ENCODE measurements at regions not wholly inside any gene's neighbourhood (a gene's known extent, or its start where the extent isn't known, plus 50 kb on each side); places are given as distances from the start of the nearest gene placed in this dataset.

DNA sequence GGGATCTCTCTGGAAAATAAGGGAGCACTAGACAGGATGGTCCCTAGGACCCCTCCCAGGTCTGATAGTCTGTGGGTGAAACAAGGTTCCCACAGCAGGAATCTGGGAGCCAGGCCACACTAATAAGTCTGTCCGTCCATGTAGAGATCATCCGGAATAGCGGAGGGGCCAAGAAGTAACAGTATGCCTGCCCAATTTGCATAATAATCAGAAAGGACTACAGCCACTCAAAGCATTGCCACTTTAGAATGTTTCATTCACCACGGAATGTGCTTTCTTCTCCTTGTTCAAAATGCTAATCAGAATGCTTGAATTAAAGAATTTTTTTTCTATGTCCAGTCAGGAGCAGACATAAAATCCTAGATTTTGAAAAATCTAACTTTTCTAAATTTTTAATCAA lies 254.9 kb downstream of the ACTL7B start:
- no peak for DNase-seq

DNA sequence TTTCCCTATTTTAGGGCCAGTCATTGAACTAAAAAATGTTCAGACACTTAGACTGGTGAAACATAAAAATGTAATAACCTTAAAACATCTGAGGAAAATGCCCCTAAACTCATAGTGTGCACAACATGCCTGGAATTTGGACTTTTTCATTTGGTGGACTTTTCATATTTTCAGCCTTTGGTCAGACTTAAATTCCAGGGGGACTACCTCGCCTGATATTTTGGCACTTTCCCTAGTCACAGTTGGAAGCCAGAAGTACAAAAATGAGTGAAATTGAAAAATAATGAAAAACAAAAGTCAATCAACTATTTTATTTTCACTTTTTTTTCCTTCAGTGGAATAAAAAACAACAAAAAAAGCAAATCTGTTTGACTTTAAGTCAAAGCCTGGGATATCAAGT lies 256.2 kb downstream of the ACTL7B start:
- no peak for DNase-seq

DNA sequence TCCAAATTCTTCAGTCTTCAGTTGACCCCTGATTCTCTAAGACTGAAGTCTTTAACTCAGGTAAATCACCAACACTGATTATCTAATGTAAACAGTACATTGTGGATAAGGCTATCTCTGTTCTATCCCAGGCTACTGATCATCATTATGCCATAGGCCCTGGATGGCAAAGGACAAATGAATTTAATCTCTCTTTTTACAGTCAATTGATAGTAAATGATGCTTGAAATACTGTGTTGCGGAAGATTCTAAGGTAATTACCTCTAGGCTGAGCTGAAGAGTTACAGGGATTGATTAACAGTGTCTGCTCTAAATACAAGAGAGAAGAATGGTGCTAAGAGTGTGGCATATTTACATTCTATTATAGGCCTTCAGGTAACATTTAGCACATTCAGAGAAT lies 264.7 kb downstream of the ACTL7B start:
- no peak for DNase-seq

DNA sequence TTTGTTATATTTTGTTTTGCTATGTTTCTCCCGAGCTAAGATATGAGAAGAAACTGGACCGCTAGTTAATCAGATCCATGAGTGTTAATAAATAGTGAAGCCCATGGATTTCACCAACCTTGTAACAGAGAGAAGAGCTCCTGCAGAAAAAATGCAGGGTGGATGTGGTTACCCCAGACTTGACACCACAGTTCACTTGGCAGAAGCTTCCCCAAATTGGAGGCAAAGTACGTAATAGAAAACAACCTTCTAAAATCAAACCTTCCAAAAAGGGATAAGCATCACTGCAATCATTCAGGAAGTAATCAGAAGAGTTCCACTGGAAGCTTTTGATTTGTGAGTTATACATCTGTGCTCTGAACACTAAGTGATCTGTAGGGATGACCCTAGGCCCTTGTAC lies 267.5 kb downstream of the ACTL7B start:
- DNase-seq, result no peak

DNA sequence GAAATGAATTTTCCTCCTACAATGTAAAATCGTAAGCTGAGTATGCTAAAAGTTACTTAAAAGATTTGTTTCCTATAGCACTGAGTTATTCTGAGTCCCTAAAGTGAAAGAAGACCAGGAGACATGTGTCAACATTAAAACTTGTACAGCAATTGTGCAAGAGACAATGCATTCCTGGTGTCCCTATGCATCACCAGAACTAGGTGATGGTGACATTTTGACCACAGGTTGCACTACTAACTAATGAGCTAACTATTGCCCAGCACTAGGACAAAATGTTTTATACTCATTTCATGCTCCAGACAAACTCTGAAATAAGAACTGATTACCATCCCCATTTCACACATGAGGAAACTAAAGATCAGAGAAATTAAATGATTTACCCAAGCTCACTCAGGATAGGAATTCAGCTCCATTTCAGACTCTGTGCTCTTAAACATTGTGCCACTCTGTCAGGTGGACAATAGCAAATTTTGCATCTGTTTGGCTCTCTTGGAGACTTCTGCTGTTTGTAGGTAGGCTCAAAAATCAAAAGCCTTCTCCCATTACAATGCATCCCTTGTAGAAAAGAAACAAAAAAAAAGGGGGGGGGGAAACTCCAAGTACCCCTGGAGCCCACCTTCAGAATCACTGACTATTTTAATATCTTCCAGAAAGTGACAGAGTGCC lies 269.2 kb downstream of the ACTL7B start:
- no peak for DNase-seq

DNA sequence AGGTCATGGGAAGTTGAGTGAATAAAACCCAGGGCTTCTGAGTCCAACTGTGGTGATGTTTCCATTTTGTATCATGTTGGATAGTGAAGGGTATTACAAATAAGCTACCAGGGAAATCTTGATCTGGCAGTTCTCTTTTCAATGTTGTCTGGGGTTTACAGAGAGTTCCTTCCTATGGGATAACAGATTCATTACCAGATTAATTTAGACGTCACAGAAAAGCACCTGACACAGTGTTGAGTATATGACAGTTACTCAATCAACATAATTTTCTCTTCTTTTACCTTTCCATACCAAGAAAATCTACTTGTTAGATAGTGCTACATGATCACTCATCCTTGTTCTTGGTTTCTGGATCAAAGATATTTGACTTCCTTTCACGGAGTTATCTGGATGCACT lies 270.9 kb downstream of the ACTL7B start:
- DNase-seq, result no peak

DNA sequence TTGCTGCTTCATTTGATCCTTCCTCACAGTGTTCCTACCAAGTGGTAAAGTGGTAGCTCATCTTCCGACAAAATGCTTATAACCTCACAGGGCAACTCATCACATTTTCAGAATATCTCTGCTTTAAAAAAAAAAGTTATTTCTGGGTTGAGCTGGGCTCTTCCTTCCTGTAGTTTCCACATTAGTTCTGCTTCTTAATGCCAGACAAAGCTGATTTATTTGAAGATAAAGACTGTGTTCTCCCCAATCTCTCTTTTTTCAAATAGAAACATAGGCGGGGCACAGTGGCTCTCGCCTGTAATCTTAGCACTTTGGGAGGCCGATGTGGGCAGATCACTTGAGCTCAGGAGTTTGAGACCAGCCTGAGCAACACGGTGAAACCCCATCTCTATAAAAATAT lies 273.1 kb downstream of the ACTL7B start:
- DNase-seq, result no peak

DNA sequence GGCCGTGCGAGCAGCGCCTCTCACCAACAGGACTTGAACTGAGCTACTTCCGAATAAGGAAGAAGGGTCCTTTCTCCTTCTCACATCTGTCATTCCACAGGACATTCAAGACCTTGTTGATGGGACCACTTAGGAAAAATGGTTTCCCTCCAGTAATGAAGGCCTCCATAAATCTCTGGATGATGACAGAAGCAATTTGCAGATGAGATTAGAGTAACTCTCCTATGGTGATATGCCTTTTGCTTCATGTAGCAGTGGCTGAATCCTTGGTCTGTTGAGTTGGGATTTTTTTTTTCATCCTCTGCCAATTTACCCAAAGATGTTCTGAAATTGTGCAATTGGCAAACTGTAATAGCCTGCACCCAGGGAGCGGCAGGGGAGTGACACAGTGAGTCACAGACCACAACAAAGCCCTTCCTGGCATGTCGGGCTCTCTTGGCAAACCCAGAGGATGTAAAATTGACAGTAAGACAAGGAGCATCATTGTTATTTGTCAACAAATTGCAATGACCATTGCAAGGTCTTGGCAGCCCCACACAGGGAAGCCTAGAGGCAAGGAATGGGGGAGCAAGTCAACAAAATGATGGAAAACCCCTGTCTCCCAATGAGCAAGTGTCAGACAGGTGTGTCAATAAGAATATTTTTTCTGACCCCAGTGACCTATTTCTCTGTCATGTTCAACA lies 275.9 kb downstream of the ACTL7B start:
- DNase-seq, result no peak

DNA sequence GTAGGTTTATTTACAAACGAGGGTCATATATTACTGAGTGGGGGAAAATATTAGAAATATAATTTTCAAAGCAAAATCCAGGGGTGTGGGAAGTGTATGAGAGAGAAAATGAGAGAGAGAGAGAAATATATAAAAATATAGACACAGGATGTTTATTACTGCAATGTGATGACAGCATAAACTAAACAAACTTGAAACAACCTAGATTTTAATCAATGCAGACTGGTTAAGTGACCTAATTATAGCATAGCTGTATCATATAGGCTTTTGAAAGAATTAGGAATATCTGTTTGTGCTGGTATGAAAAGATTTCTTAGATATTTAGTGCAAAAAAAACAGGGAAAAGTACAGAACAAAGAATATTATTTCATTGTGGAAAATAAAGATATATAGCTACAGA lies 280.5 kb downstream of the ACTL7B start:
- no peak for DNase-seq

DNA sequence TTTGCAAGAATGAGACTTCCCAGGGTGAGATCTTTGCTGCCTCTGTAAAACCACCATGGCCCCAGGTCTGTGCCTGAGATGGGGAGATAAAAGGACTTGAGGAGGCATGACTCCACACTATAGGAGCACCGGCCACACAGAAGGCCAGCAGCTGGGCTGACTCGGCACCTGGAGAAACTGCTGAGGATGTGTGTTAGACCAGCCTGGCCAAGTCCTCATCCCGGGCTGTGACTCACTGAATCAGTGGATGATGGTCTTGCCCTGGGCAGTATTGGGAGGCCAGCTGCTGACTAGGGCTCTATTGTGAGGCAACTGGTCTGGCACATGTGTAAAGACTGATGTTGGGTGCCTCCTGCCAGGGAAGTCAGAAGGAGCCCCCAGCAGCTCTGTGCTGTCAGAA lies 286.2 kb downstream of the ACTL7B start:
- no peak for DNase-seq

DNA sequence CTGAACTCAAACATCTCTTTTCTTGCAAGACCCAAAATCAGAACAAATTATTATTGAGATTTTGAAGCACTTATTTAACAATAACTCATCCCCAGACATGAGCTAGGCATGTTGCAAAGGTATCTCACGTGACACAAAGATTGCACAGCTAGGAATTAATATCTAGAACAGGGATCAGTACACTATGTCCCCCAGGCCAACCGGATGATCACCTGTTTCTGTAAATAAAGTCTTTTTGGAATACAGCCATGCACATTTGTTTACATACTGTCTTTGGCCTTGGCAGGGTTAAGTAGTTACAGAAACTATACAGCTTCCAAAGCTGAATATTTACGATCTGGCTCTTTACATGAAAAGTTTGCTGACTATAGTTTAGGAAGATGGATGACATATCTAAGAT lies 287.7 kb downstream of the ACTL7B start:
- DNase-seq, result no peak

DNA sequence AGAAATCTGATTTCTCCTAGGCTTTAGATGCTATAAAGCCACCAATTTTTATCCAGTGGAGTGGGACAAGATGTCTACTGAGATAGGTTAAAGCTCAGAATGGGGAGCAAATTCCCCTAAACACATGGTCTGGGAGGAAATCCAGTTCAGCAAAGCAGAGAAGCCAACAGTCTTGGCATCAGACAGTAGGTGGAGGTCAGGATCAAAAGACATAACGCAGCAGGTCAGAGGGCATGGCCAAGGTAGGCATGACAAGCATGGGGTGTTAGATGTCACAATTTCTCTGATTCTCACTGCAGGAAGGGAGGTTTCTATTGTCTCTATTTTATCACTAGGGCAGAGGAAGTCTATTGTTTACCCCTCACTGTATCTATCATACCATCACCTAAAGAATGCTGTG lies 288.2 kb downstream of the ACTL7B start:
- DNase-seq, result no peak

DNA sequence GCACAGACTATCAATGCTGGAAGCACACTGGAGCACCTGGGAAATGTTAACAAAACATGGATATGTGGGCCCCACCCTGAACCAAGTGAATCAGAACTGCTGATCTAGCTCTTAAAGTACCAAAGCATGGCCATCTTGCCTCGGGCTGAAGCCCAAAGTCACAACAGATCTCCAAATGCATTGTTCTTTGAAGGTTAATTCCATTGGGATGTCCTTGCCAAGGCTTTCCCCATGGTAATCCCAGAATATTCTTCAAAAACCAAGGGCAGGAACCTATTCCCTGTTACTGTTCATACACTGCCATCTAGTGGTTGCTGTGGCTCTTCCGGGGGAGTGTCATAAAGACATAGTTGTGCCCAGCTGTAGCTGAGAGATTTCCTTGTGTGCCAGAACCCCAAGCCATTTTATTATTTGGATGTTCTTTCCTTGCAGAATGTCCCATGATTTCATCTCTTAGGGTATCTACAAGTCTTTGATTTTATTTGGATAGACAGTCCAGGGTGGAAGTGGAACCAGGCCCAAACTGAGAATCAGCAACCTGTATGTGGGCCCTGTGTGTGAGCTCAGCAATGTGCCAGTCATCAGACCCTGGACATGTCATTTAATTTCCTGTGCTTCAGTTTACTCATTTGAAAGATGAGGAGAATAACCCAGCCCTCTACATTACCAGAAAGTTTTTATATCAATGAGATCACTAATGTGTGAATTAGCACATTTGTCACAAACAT lies 290.0 kb downstream of the ACTL7B start:
- no peak for DNase-seq

DNA sequence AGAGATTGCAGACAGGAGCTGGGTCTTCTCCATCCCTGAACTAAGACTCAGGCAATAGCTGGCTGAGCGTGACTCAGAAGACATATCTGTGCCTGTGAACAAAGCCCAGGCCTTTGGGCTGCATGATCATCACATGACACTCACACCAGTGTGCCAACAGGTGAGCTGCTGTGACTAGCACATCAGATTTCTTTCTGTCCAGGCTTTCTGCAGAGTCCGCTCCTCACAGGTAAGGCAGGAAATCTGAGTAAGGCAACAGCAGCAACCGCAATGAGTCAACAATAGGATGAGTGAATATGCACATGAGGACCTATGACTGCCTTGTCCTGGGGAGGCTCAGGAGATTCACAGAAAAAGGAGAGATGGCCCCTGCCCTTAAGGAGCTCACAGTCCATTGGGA lies 293.6 kb downstream of the ACTL7B start:
- no peak for DNase-seq

DNA sequence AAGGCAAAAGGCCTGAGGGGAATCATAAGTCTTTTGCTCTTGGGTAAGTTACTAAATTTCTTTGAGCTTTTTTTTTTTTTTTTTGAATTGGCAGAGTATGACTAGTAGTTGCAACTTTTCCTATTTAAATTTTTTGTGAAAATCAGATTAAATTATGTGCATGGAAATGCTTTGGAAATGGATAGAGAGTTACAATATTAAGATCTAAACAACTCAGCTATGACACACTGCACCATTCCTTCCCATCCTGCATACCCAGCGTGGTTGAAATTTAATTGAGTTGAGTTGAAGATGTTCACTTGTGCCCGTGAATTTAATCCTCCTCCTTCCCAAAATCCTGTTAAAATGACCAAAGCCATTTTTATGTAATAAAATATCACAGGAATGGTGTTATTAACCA lies 296.4 kb downstream of the ACTL7B start:
- DNase-seq, result no peak

DNA sequence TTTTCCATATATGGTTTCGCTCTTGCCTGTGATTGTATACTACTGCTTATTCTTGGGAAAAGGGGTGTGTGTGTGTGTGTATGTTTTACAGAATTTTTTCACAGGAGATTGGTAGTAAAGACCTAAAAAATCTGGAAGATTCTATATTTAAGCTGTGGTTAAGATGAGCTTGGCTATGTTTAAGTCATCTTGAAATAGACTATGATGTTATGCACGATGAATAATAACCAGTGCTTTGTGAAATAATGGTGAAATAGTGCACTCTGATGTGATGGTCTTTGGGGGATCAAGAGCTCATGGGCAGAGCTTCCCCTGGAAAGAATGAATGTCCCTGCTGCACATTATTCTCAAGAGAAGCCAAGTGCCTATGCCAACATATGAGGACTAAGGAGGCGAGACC lies 301.0 kb downstream of the ACTL7B start:
- DNase-seq, result no peak

DNA sequence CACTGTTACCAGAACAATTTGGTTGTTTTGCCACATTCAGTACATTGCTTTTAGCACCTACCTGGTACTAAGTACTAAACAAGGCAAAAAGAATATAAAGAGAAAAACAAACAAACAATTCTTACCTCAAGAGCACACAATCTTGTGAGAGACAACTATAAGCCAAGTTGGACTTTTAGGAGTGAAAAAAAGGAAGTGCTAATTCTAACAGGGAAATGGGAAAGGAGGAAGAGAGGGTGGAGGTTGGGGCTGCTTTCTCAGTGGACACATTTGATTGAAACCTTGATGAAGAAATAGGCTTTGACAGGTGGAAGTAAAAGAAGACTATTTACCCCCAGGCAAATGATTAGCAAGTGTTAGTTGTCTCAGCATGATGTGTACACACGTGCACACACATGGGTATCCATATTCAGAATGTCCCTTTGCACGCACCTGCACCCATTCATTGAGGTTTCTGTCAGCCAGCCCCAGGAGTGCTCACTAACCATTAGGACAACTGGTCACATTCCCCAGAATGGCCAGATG lies 302.6 kb downstream of the ACTL7B start:
- DNase-seq, result no peak

DNA sequence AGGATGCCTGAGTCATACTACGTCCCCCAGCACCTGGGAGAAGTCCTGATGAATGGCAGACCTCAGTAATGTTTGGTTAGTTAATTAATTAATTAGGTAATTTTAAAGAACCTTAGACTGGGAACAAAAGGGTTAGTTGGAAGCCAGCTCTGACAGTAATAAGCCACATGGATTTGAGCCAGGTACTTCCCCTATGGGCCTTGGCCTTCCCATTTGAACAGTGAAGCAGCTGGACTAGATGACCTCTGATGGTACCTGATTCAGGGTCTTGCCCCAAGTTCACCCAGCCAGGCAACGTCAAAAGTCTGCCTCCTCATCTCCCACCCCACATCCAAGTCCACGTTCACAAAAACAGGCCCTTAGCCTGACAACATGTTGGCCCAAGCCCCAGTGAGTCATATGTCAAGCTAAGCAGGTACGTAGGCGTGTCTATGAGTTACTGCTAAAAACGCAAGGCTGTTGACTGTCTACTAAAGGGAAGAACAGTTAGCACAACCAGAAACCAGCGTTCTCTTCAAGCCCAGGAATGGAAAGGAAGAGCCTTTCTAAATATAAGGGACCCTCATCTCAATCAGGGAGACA lies 303.2 kb downstream of the ACTL7B start:
- DNase-seq, result no peak

DNA sequence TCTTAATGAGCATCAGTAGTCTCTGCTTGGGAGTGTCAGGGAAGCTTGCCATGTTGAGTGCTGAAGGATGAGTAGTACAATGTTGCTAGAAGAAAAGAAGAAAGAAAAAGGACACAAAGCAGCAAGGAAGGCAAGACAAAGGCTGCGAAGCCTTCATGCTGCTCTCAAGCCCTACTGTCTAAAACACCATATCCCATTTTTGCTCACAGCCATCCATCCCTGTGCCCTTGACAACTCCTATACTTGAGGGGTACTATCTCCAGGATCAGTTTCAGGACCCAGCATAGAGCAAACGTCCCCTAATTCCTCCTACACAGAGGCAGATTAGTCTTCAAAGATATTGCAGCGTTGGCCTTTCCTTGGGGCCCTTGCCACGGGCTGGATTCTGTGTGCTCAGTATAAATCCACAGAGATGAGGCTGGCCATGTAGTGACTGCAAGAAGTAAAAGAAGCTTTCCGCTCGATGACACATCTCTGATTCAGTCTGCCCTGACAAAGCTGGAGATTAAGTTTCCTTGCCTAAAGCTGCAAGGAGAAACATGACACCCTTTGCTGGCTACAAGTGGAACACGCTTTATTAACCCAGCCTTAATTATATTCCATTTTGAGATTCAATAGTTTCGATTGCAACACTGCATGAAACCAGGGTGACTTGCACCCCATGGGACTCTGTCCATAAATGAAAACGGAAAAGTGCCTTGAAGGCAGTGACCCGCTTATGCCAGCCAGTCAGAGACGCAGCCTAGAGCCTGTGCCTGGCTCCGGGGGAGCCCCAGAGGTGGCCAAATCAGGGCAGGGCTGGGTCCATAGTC lies 304.6 kb downstream of the ACTL7B start:
- DNase-seq, result no peak

DNA sequence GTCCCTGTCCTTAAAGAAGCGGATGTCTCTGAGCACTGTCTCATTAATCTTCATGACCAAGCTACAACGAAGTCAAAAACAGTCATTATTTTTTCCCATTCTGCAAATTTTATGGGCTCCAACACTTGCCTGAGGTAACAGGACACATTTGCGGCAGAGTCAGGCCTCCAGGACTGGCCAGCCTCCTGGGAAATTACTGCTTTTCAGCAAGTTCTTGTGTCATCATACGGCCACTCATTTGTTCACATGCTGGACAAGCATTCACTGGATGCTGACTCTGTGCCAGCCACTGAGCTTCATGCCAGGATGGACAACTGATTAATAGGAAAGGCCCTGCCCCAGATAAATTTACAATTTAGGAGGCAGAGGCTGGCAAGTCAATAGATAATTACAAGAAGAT lies 305.7 kb downstream of the ACTL7B start:
- DNase-seq, result no peak

DNA sequence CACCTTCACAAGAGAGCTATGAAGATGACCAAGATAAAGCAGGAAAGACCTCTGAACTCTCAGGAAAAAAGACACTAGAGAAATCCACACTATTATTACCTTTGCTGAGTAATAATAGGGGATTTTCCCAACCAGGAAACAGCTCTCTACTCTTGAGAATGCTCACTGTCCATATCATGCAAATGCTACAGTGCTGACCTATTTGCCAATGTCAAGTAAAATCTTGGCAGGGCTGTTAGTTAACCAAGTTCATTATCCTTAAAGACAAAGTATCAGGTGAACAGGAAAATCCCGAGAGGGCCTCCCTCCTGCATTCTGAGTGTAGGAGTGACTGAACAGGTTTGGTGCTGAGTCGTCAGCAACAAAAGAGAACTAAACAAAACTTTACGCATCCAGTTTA lies 306.6 kb downstream of the ACTL7B start:
- DNase-seq, result no peak

DNA sequence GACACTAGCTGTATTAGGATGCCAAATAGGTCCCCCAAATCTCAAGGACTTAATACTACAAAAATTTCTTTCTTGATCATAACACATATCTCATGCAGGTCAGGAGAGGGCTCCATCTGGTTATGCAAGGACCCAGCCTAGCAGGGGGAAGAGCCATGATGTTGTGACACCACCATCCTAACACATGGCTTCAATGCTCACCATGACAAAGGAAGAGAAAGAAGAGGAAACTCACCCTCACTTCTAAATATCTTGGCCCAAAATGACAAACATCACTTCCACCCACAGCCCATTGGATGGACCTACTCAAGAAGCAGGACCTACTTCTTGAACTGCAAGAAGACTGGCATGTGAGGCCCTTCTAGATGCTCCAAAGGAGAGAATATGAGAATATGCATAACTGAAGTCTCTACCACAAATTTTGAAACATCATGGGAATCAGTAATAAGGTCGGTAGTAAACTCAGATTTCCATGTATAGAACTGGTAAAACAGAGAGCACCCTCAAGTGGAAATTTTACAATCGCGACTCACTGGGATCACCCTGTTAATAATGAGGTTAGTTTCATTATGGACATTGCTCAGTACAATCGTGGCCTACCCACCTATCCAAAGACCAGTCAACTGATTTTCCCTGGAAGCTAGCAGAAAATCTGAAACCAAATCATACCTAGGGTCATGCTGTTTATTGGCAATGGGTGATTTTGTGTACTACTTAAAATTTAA lies 308.2 kb downstream of the ACTL7B start:
- DNase-seq, result no peak

Data from CD4-positive, alpha-beta T cell treated with Interleukin-4 for 4 hours (primary cell).